Activated CD4-positive, CD25-positive, alpha-beta regulatory T cell (primary cell): ENCODE measurements at regions not wholly inside any gene's neighbourhood (a gene's known extent, or its start where the extent isn't known, plus 50 kb on each side); places are given as distances from the start of the nearest gene placed in this dataset.

Source experiments
- DNase-seq, 4 experiments: peaks; one replicate each; lab custom pipeline; 2025; lab: John Stamatoyannopoulos, UW

GRCh38 chr1:221845650-221846371 is 103.9 kb upstream of the DUSP10 start:
- no peak for DNase-seq

- no peak for DNase-seq
Measured at GRCh38 chr1:221841983-221842335, 100.1 kb upstream of the DUSP10 start.

- DNase-seq, result no peak
Measured at GRCh38 chr1:221841251-221841982, 99.5 kb upstream of the DUSP10 start.

GRCh38 chr1:221840511-221841243 is 98.8 kb upstream of the DUSP10 start:
- no peak for DNase-seq

- peak; percentile 24 to 62 (median 54) for DNase-seq
Measured at GRCh38 chr1:221839782-221840395, 98.0 kb upstream of the DUSP10 start.

- DNase-seq, result no peak
Measured at GRCh38 chr1:221839321-221839720, 97.4 kb upstream of the DUSP10 start.

GRCh38 chr1:221837896-221838295 is 96.0 kb upstream of the DUSP10 start:
- DNase-seq, result no peak

- no peak for DNase-seq
Measured at GRCh38 chr1:221834698-221835513, 93.0 kb upstream of the DUSP10 start.

GRCh38 chr1:221832617-221833016 is 90.7 kb upstream of the DUSP10 start:
- DNase-seq, result no peak

GRCh38 chr1:221832151-221832550 is 90.3 kb upstream of the DUSP10 start:
- DNase-seq, result no peak

- peak in 2 of 4 experiments; percentile 8 to 37 for DNase-seq
Measured at GRCh38 chr1:221829327-221830015, 87.6 kb upstream of the DUSP10 start.

- no peak for DNase-seq
Measured at GRCh38 chr1:221827307-221827642, 85.4 kb upstream of the DUSP10 start.

- DNase-seq, result no peak
Measured at GRCh38 chr1:221824909-221825308, 83.0 kb upstream of the DUSP10 start.

- DNase-seq, result no peak
Measured at GRCh38 chr1:221824025-221824424, 82.1 kb upstream of the DUSP10 start.

GRCh38 chr1:221823561-221823960 is 81.7 kb upstream of the DUSP10 start:
- DNase-seq, result no peak

- DNase-seq, result no peak
Measured at GRCh38 chr1:221823149-221823548, 81.3 kb upstream of the DUSP10 start.

GRCh38 chr1:221822591-221822990 is 80.7 kb upstream of the DUSP10 start:
- no peak for DNase-seq

GRCh38 chr1:221816899-221817298 is 75.0 kb upstream of the DUSP10 start:
- DNase-seq, result no peak

- no peak for DNase-seq
Measured at GRCh38 chr1:221815660-221816059, 73.8 kb upstream of the DUSP10 start.

GRCh38 chr1:221813887-221814286 is 72.0 kb upstream of the DUSP10 start:
- no peak for DNase-seq
